ENCODE measurements at regions not wholly inside any gene's neighbourhood (a gene's known extent, or its start where the extent isn't known, plus 50 kb on each side); places are given as distances from the start of the nearest gene placed in this dataset.
"Not testable (repeated sequence)": the region's sequence is repeated elsewhere in the genome, so short reads cannot be mapped to it uniquely, and the experiment has no call there.

DNA sequence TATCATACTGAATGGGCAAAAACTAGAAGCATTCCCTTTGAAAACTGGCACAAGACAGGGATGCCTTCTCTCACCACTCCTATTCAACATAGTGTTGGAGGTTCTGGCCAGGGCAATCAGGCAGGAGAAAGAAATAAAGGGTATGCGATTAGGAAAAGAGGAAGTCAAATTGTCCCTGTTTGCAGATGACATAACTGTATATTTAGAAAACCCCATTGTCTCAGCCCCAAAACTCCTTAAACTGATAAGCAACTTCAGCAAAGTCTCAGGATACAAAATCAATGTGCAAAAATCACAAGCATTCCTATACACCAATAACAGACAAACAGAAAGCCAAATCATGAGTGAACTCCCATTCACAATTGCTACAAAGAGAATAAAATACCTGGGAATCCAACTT lies 52.5 kb upstream of the CCDC71L start:
- not testable (repeated sequence) for DNase-seq (ENCODE audit: low read depth in 2 of 2)

DNA sequence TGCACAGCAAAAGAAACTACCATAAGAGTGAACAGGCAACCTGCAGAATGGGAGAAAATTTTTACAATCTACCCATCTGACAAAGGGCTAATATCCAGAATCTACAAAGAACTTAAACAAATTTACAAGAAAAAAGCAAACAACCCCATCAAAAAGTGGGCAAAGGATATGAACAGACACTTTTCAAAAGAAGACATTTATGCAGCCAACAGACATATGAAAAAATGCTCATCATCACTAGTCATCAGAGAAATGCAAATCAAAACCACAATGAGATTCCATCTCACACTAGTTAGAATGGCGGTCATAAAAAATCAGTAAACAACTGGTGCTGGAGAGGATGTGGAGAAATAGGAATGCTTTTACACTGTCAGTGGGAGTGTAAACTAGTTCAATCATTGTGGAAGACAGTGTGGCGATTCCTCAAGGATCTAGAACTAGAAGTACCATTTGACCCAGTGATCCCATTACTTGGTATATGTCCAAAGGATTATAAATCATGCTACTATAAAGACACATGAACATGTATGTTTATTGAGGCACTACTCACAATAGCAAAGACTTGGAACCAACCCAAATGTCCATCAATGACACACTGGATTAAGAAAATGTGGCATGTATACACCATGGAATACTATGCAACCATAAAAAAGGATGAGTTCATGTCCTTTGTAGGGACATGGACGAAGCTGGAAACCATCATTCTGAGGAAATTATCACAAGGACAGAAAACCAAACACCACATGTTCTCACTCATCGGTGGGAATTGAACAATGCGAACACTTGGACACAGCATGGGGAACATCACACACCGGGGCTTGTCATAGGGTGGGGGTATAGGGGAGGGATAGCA lies 53.9 kb upstream of the CCDC71L start:
- not testable (repeated sequence) for DNase-seq (ENCODE audit: low read depth in 2 of 2)

DNA sequence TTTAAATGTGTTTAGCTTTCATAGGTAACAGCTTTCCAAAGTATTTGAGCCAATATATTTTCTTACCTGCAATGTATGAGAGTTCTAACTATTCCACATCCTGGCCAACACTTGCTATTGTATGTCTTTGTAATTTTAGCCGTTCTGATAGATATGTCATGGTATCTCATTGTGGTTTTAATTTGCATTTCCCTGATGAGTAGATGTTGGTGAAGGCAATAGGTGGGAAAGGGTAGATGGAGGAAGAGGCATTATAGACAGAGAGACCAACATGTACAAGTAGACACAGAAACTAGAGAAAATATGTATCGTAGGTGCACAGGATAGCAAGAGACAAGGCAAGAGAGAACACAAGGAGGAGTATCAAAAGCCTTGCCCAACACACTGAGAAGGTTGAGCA lies 54.8 kb upstream of the CCDC71L start:
- no peak for DNase-seq (ENCODE audit: low read depth in 2 of 2)

DNA sequence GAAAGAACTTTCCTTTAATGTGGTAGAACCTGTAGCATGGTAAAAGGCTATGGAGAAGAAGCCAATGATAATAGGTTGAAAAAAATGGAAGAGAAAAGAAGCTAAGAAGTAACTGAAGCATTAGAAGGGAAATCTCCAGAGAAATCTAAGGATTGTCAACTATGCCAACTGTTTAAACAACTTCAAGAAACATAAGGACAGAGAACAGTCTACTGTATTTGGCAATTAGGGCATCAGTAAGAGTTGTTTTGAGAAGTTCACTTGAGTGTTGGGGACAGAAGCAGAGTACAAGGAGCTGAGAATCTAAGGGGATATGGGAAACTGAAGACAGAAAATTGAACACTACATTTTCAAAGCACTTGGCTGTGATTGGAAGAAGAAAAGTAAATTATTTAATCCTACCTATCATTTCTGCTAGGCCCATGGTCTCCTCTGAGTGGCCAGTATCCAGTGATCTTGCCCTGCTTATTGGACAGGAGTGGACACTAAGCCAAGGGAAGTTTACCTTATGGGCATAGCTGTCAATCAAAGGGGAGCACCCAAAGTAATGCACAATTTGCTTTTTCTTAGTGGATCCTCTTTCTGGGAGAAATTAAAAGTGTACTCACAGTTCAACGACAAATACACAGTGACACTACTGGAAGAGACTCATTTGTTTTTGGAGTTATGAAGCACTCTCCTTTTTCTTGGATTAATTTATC lies 56.4 kb upstream of the CCDC71L start:
- no peak for DNase-seq (ENCODE audit: low read depth in 2 of 2)

DNA sequence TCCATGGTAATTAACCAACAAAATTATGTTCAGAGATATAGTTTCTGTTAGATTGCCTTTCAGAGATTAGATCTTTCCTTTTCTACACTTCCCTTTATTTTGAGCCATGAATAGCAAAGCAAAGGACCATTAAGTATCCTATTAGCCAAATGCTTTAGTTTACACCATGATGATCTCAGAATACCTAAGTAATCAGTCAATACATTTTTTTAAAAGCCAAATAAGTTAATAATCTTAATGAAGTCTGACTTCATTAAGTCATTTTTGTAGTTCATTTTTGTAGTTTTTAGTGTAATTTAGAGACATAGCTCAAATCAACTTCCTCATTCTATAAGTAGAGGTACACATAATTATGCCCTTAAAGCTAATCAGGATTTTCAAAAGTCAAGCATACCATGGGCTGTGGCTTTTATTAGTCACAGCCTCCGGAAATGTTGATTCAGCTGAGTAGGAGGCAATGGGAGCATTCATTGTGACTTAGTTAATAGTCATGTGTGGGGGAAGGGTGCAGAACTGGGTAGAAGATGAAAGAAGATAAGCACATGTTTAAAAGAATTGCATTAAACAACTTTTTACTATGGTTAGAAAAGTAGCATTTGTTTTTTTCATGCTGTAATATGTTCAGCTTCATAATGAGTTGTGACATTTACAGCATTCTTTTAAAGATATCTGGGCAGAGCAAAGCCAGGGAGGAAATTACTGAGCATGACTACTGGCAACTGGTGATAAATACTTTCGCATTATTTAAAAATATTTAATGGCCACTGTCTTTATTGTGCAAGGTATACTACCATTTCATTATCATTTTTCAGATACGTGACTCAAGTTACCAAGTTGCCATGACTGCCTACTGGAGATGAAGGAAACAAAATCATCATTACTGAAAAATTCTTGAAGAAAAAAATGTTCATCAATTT lies 57.3 kb upstream of the CCDC71L start:
- peak; percentile 58 to 79 for DNase-seq (ENCODE audit: low read depth in 2 of 2)

DNA sequence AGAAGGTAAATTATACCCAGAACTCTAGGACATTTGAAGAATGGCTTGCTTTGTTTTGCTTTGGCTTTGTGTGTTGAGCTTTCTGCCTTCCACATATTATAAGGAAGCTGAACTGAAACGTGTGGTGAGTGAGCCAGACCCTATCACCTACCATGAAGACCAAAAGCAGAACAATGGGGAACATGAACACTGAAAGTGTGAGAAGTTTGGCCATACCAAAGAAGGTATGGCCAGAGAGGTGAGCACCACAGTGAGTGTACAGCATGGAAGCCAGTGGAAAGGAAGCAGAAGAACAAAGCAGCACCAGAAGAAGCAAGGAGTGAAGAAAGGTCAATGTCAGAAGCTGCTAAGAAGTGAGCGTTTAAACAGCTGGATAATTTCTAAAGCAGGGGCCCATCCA lies 59.7 kb upstream of the CCDC71L start:
- DNase-seq (ENCODE audit: low read depth in 2 of 2) = no peak

DNA sequence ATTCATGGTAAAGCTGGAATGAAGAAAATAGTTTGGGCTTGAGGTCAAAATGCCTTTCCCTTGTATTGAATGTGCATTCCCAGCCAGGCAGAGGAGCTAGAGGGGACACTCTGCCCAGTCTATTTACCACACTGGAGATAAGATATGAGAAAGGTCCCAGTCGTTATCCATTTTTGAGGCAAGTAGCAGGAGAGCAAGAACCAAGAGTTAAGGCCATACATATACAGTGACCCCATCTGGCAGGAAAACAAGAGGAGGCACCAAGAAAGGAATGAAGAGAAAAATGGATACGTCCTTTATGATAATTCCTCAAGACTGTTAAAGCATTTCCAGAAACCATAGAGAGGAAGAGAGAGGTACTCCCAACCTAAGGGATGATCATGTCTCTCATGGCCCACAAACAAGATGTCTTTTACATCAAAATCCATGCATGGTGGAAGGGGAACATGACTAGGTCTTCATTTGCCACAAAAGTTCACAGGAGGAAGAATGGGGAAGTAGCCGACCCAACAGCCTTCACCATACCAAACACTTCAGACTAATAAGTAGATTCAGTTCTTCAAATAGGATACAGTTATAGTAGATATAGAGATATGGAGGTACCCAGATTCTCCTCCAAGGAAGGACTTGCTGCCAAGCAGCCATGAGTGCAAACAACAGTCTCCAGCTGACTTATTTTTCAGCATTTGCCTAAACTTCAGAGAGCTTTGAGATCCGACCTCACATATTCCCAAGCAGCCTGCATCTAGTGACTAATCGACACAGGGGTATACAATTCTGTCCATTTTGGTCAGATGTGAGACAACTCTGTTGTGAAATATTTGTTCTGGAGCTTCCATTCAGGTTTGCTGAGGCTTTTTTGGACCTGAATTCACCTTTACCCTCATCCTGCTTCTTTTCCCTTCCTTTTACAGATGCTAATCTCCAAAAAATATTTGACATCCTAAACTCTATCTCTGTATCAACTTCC lies 61.1 kb upstream of the CCDC71L start:
- no peak for DNase-seq (ENCODE audit: low read depth in 2 of 2)

DNA sequence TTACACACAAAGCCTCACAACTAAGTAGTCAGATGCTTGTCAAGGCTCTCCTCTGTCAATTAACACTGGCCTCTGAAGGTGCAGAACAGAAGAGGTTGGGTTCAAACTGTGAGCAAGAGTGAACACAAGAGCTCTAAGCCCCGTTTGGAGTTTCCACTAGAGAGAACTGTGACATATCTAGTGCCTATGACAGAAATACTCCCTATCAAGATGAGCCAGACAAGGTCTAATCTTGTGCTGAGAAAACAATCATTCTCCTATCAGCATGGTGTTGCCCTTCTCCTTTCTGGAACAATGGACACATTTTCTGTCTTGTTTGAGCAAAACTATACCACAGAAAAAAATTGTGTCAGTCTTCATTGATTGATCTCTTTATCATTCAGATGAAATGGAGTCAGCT lies 62.4 kb upstream of the CCDC71L start:
- DNase-seq (ENCODE audit: low read depth in 2 of 2) = no peak

DNA sequence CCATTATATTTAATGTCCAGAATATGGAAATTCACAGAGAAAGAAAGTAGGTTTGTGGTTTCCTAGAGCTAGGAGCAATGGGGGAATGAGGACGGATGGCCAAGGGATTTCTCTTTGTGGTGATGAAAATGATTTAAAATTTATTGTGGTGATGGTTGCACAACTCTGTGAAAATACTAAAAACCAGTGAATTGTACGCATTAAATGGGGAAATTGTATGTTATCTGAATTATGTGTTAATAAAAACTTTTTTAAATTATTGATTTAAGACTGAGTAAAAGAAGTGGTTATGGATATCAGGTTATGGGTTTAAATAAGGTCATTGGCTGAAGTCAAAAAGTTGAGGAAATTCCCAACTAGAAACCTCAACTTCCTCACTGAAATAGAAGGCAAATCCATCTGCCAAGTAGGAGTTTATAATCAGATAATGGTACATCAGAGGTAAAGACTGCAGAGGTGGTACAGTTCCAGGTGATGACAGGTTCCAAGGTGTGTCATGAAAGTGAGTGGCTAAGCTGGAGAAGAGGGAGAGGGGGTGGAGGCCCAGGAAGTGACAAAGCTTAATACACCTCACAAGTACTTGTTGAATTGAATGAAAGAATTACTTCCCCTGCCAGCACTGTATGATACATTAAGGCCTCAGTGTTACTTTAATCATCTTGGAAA lies 68.9 kb upstream of the CCDC71L start:
- no peak for DNase-seq (ENCODE audit: low read depth in 2 of 2)

DNA sequence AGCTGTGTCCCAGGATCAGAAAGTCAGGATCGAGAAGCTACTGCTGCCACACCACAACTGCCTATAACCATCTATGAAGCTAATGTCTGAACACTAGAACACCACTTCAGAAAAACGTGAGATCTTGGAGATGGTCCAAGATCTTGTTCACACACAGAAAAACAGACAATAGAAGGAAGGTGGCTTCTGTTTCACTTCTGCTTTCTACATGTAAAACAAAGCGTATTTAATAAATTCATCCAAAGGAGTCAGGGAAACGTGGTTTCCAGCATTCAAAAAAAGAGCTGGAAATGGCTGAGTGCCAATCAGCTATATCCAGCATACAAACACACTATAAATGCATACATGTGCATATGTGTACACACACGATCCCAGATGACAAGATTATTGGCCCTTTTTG lies 70.2 kb upstream of the CCDC71L start:
- no peak for DNase-seq (ENCODE audit: low read depth in 2 of 2)

DNA sequence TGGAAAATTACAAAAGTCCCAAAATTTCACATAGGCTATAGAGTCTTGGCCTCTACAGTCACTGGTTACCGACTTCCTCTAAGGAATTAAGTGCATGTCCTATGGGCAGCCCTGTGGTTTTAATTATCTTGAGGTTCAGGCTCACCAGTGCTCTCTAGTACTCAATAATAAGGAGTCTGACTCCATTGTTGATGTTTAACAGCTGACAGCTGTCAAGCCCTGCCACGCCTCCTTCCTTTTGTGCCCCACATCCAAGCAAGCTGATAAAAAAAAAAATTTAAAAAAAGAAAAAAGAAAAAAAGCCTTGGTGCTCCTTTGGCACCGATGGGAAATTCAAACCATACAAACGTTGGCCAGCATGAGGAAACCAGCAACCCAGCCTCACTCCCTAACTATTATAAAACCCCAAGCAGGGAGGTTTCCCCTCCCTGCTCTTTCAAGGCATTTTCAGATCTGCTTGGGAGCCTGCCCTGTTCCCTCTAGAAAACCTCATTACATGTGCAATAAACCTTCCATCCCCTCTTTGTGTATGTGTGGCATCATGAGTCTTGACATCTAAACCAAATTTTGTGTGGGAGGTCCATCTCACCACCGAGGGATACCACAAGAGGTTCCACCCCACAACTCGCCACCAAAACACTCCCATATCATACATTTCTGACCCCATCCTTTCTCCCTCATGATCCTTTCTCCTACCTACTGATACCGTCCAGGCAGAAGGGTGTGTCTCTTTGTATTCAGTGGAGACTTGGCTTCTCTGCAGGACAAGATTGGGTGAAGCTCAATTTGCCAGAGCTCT lies 70.9 kb upstream of the CCDC71L start:
- DNase-seq (ENCODE audit: low read depth in 2 of 2) = no peak

DNA sequence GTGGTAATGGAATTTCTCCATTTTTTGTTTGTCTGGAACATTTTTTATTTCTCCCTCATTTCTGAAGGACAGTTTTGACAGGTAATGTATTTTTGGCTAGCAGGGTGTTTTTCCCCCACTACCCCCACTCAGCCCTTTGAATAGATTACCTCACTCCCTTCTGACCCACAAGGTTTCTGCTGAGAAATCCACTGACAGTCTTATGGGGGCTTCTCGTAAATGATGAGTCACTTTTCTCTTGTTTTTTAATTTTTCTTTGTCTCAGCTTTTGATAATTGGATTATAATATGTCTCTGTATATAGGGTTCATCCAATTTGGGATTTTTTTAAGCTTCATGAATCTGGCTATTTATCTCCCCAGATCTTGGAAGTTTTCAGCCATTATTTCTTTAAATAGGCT lies 74.7 kb upstream of the CCDC71L start:
- no peak for DNase-seq (ENCODE audit: low read depth in 2 of 2)

DNA sequence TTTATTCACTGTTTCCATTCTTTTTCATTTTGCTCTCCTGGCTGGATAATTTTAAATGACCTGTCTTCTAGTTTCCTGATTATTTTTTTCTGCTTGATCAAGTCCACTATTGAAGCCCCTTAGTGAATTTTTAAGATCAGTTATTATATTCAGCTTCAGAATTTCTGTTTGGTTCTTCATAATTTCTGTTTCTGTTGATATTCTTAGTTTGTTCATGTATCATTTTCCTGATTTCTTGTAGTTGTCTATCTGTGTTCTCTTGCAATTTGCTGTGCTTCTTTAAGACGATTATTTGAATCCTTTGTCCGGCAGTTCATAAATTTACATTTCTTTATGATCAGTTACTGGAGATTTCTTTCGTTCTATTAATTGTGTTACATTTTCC lies 75.2 kb upstream of the CCDC71L start:
- no peak for DNase-seq (ENCODE audit: low read depth in 2 of 2)

DNA sequence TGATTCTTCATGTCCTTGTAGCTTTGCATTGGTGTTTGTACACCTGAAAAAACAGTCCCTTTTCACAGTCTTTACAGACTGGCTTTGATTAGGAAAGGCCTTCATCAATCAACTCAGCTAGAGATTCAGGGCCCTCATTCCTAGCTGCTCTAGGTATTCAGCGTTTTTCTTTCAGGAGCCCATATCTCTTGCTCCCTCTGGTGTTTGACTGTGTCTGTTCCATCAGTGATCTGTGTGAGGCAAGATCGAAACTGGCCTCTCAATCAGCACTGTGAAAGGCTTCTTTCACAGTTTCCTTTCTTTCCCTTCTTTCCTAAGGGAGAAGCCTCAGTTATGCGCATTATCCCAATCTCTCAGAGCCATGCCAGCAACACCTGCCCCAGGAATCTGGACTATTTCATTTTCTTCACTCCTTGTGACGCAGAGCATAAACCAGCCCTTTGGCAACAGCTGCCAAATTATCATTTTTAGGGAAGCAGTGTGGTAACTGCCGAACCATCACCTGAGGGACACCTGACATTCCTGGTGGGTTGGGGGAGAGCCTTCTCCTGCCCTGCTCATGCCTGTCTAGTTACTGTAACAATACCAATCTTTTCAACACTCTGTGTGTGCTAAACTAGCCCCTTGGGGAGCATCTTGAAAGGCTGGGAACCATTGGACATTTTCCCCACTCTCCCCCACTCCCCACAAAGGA lies 75.7 kb upstream of the CCDC71L start:
- peak in 1 of 2 donors; percentile 47 for DNase-seq (ENCODE audit: low read depth in 2 of 2)

DNA sequence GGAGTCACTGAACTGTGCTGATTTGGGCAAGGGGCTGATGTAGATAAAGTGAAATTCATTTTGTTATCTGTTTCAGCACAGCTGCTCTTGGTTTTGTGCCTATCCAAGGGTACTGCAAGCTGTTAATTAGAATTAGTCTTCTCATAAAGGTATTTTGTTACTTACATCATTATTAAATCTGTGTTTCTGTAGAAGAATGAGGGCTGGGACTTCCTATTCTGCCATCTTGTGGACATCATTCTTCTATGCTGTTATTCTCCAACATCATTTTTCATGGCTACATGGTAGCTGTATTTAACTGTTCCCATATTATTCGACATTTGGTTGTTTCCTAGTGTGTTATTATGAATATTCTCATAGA lies 76.2 kb upstream of the CCDC71L start:
- DNase-seq (ENCODE audit: low read depth in 2 of 2) = no peak

DNA sequence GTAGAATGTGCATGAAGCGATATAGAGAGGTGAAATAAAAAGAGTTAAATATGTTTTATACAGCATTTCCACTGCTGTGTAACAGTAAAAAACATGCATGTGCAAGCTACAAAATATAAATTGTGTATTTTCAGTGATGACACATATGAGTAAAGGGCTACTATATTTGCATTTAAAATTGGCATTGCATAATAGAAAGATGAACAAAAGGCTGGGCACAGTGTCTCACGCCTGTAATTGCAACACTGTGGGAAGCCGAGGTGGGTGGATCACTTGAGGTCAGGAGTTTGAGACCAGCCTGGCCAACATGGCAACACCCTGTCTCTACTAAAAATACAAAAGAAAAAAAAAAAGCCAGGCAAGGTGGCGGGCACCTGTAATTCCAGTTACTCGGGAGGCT lies 79.8 kb upstream of the CCDC71L start:
- DNase-seq (ENCODE audit: low read depth in 2 of 2) = no peak

DNA sequence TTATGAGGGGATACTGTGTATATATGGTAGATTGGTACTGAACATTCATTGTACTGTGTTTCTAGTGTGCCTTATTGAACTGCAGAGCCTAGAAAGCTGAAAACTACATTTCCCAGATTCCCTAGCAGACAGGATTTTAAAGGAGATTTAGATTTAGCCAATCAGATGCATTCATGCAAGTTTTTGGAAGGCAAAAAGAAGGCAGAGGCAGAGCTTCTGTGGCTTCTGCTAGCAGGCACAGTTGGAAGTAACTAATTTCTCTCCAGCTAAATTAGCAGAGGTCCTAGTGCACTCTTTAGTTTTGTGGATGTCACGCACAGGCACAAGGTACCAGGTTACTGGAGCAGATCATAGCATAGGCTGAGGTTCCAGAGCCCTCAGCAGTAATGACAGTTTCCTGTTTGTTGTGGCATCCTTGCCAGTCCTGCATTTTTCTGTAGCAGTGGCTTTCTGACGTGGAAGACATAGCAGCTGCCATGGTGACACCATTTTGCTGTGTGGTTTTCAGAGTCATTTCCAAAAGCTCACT lies 83.7 kb upstream of the CCDC71L start:
- DNase-seq (ENCODE audit: low read depth in 2 of 2) = no peak

DNA sequence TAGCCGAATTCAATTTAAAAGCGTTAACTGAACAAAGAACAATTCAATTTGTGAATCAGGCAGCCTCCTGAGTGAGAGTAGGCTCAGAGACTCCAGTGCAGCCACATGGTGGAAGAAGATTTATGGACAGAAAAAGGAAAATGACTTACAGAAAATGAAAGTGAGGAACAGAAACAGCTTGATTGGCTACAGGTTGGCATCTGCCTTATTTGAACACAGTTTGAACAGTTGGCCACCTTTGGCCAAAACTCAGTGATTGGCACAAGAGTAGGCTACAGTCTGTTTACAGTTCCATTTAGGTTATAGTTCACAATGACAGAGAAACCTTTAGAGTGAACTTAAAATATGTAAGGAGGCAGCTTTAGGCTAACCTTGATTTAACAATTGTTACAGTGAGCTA lies 86.3 kb upstream of the CCDC71L start:
- not testable (repeated sequence) for DNase-seq (ENCODE audit: low read depth in 2 of 2)

DNA sequence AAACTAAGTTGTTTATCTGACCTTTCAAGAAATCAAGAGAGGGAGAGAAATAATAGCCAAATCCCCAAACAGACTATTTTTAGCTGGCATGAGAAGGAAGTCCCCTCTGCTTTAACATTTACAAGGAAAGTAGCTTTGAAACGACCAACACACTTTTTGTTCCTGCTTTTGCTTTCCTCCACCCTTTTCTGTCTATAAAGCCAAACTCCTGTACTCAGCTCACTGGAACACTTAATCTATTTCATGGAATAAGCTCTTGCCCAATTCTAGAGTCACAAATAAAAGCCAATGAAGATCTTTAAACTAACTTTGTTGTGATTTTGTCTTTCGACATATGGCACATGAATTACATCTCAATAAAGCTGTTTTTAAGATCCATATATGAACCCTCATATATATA lies 86.8 kb upstream of the CCDC71L start:
- DNase-seq (ENCODE audit: low read depth in 2 of 2) = no peak
